ENCODE measurements at regions not wholly inside any gene's neighbourhood (a gene's known extent, or its start where the extent isn't known, plus 50 kb on each side); places are given as distances from the start of the nearest gene placed in this dataset.
A peak's percentile ranks its signal among the peaks of the same experiment; 100 is the strongest.

GRCh38 chr1:238660849-238661248 lies 725.5 kb upstream of the CHRM3 start:
- H3K27ac Mint-ChIP-seq (ENCODE audit: unreplicated experiment) = no peak overlapping the region
- H3K9me3 Mint-ChIP-seq (ENCODE audit: low read depth) = peaks cover 17% of the 10 kb centered on the region
- no peak overlapping the region for H3K4me3 Mint-ChIP-seq (ENCODE audit: unreplicated experiment)
- peaks cover 17% of the 10 kb centered on the region for H3K4me1 Mint-ChIP-seq (ENCODE audit: low read depth)
- H3K36me3 Mint-ChIP-seq (ENCODE audit: low read depth) = peaks cover 4% of the 10 kb centered on the region
- DNase-seq (ENCODE audit: low spot score) = no peak
- no peak for TF ChIP-seq CTCF (IDR thresholded peaks at IDR 0.05)
- H3K27me3 Mint-ChIP-seq (ENCODE audit: low read depth) = no peaks in the 10 kb centered on the region

GRCh38 chr1:238658763-238659162 lies 727.6 kb upstream of the CHRM3 start:
- H3K4me3 Mint-ChIP-seq (ENCODE audit: unreplicated experiment) = no peak overlapping the region
- H3K36me3 Mint-ChIP-seq (ENCODE audit: low read depth) = peaks cover 4% of the 10 kb centered on the region
- TF ChIP-seq CTCF (IDR thresholded peaks at IDR 0.05) = no peak
- no peak for DNase-seq (ENCODE audit: low spot score)
- peak overlapping the region; percentile 45 for H3K27ac Mint-ChIP-seq (ENCODE audit: unreplicated experiment)
- no peaks in the 10 kb centered on the region for H3K27me3 Mint-ChIP-seq (ENCODE audit: low read depth)
- H3K4me1 Mint-ChIP-seq (ENCODE audit: low read depth) = peaks cover 21% of the 10 kb centered on the region
- H3K9me3 Mint-ChIP-seq (ENCODE audit: low read depth) = peaks cover 17% of the 10 kb centered on the region

- peaks cover 10% of the 10 kb centered on the region for H3K9me3 Mint-ChIP-seq (ENCODE audit: low read depth)
- DNase-seq (ENCODE audit: low spot score) = no peak
- TF ChIP-seq CTCF (IDR thresholded peaks at IDR 0.05) = no peak
- peaks cover 2% of the 10 kb centered on the region for H3K36me3 Mint-ChIP-seq (ENCODE audit: low read depth)
- H3K4me3 Mint-ChIP-seq (ENCODE audit: unreplicated experiment) = no peak overlapping the region
- peaks cover 30% of the 10 kb centered on the region for H3K4me1 Mint-ChIP-seq (ENCODE audit: low read depth)
- H3K27ac Mint-ChIP-seq (ENCODE audit: unreplicated experiment) = peak overlapping the region; percentile 81
- H3K27me3 Mint-ChIP-seq (ENCODE audit: low read depth) = no peaks in the 10 kb centered on the region
These were observed 732.6 kb upstream of the CHRM3 start for GRCh38 chr1:238653693-238654321.

- no peak for DNase-seq (ENCODE audit: low spot score)
- H3K36me3 Mint-ChIP-seq (ENCODE audit: low read depth) = peaks cover 1% of the 10 kb centered on the region
- H3K4me1 Mint-ChIP-seq (ENCODE audit: low read depth) = peaks cover 39% of the 10 kb centered on the region
- peak overlapping the region; percentile 62 for H3K27ac Mint-ChIP-seq (ENCODE audit: unreplicated experiment)
- TF ChIP-seq CTCF (IDR thresholded peaks at IDR 0.05) = no peak
- H3K9me3 Mint-ChIP-seq (ENCODE audit: low read depth) = peaks cover 16% of the 10 kb centered on the region
- no peaks in the 10 kb centered on the region for H3K27me3 Mint-ChIP-seq (ENCODE audit: low read depth)
- no peak overlapping the region for H3K4me3 Mint-ChIP-seq (ENCODE audit: unreplicated experiment)
These were observed 733.9 kb upstream of the CHRM3 start for GRCh38 chr1:238652346-238652968.

- no peak overlapping the region for H3K4me3 Mint-ChIP-seq (ENCODE audit: unreplicated experiment)
- no peak for DNase-seq (ENCODE audit: low spot score)
These were observed 737.2 kb upstream of the CHRM3 start for GRCh38 chr1:238649200-238649599.

More at GRCh38 chr1:238649200-238649599, 737.2 kb upstream of the CHRM3 start:
- Mint-ChIP-seq H3K36me3 (ENCODE audit: low read depth) (peaks cover 1% of the 10 kb centered on the region), H3K4me1 (ENCODE audit: low read depth) (peaks cover 51% of the 10 kb centered on the region), H3K27me3 (ENCODE audit: low read depth) (no peaks in the 10 kb centered on the region), H3K27ac (ENCODE audit: unreplicated experiment) (peak overlapping the region; percentile 84), H3K9me3 (ENCODE audit: low read depth) (peaks cover 16% of the 10 kb centered on the region)
- no peak for TF ChIP-seq CTCF (IDR thresholded peaks at IDR 0.05)

Data from chondrocyte (in vitro differentiated cells).